T1000 (cell line): ENCODE measurements at regions not wholly inside any gene's neighbourhood (a gene's known extent, or its start where the extent isn't known, plus 50 kb on each side); places are given as distances from the start of the nearest gene placed in this dataset.
A peak's percentile ranks its signal among the peaks of the same experiment; 100 is the strongest.
"Not testable (repeated sequence)": the region's sequence is repeated elsewhere in the genome, so short reads cannot be mapped to it uniquely, and the experiment has no call there.

Source experiments
- DNase-seq: peaks from one replicate; lab custom pipeline; 2025; ENCODE audit warnings: mixed read lengths; lab: John Stamatoyannopoulos, UW

- DNase-seq = no peak
These were observed 84.0 kb downstream of the FMO4 start for GRCh38 chr1:171397851-171398469.

GRCh38 chr1:171403393-171403792 is 81.9 kb upstream of the PRRC2C start:
- peak; percentile 66 for DNase-seq

- no peak for DNase-seq
These were observed 80.0 kb upstream of the PRRC2C start for GRCh38 chr1:171405391-171405714.

GRCh38 chr1:171413557-171413956 is 71.8 kb upstream of the PRRC2C start:
- not testable (repeated sequence) for DNase-seq

- no peak for DNase-seq
These were observed 66.8 kb upstream of the PRRC2C start for GRCh38 chr1:171418546-171418945.

GRCh38 chr1:171420810-171421209 is 64.5 kb upstream of the PRRC2C start:
- DNase-seq = no peak

GRCh38 chr1:171421413-171422020 is 63.8 kb upstream of the PRRC2C start:
- DNase-seq = no peak

GRCh38 chr1:171422511-171422910 is 62.8 kb upstream of the PRRC2C start:
- DNase-seq = no peak

- no peak for DNase-seq
These were observed 60.8 kb upstream of the PRRC2C start for GRCh38 chr1:171424494-171424893.

GRCh38 chr1:171426645-171427044 is 58.7 kb upstream of the PRRC2C start:
- no peak for DNase-seq

- DNase-seq = no peak
These were observed 57.4 kb upstream of the PRRC2C start for GRCh38 chr1:171427852-171428471.

GRCh38 chr1:171429137-171429536 is 56.2 kb upstream of the PRRC2C start:
- DNase-seq = no peak

- DNase-seq = no peak
These were observed 53.3 kb upstream of the PRRC2C start for GRCh38 chr1:171431994-171432393.

- DNase-seq = no peak
These were observed 52.9 kb upstream of the PRRC2C start for GRCh38 chr1:171432473-171432872.

GRCh38 chr1:171433451-171433850 is 51.9 kb upstream of the PRRC2C start:
- DNase-seq = peak; percentile 23

GRCh38 chr1:171434717-171435346 is 50.5 kb upstream of the PRRC2C start:
- no peak for DNase-seq
